Gastrocnemius medialis (tissue), 4 donors: ENCODE measurements at regions not wholly inside any gene's neighbourhood (a gene's known extent, or its start where the extent isn't known, plus 50 kb on each side); places are given as distances from the start of the nearest gene placed in this dataset.
"Not testable (repeated sequence)": the region's sequence is repeated elsewhere in the genome, so short reads cannot be mapped to it uniquely, and the experiment has no call there.

ENCODE experiments used
- ATAC-seq, 2 donors: fragments of 150-250 bp; one replicate each; pipeline ENCODE4 v1.9.1; 2016
- DNase-seq, 2 donors: peaks; one replicate each; pipeline ENCODE4 v3.0.0-alpha.2; 2019
- H3K27ac ChIP-seq, 4 donors: fragments of 200-600 bp; sonication (generic); 1 replicate in 1 of 4; 2 replicates in 3 of 4; pipeline ENCODE4 v1.5.1; 2016 to 2018; ENCODE audit warnings: mild to moderate bottlenecking in 2 of 4, moderate library complexity in 1 of 4
- H3K27me3 ChIP-seq, 3 donors: fragments of 200-600 bp; sonication (generic) in 2 of 3; 1 replicate in 1 of 3; 2 replicates in 2 of 3; pipeline versions ENCODE4 v1.5.1 to v1.6.0; 2016 to 2019; ENCODE audit warnings: mild to moderate bottlenecking in 1 of 3, moderate library complexity in 1 of 3
- H3K36me3 ChIP-seq, 2 donors: fragments of 200-600 bp; sonication (generic) in 1 of 2; one replicate each; pipeline ENCODE4 v1.5.1; 2017 to 2018
- H3K4me1 ChIP-seq, 2 donors: fragments of 200-600 bp; sonication (generic) in 1 of 2; one replicate each; pipeline ENCODE4 v1.5.1; 2016 to 2017; ENCODE audit warnings: mild to moderate bottlenecking in 2 of 2
- H3K4me3 ChIP-seq, 4 donors: fragments of 200-600 bp; sonication (generic) in 3 of 4; 1 replicate in 1 of 4; 2 replicates in 3 of 4; pipeline ENCODE4 v1.5.1; 2016 to 2019; ENCODE audit warnings: mild to moderate bottlenecking in 2 of 4
- H3K9me3 ChIP-seq, 3 donors: fragments of 200-600 bp; sonication (generic) in 2 of 3; 1 replicate in 1 of 3; 2 replicates in 2 of 3; pipeline ENCODE4 v1.5.1; 2016 to 2019
- CTCF ChIP-seq, 5 experiments: fragments of 450-650 bp in 3 of 5; fragments of 200-600 bp in 2 of 5; sonication (generic) in 2 of 5; IDR thresholded peaks in 4 of 5; conservative IDR thresholded peaks in 1 of 5; 1 replicate in 4 of 5; 2 replicates in 1 of 5; pipeline ENCODE4 v1.5.1; 2016 to 2019; ENCODE audit warnings: antibody characterized with exemption in 5 of 5, mild to moderate bottlenecking in 3 of 5, moderate library complexity in 3 of 5
- POLR2A ChIP-seq, 2 donors: fragments of 450-650 bp; IDR thresholded peaks; one replicate each; pipeline ENCODE4 v1.6.1; 2017; ENCODE audit warnings: antibody characterized with exemption in 2 of 2, mild to moderate bottlenecking in 2 of 2, moderate library complexity in 2 of 2
- in situ Hi-C, 4 donors: fragments of 200-750 bp; cut with MboI; loops; one replicate each; pipeline versions ENCODE4 v1.15.0 to v1.8.0; 2017; ENCODE audit warnings: low sequenced_read_pairs in 4 of 4
- intact Hi-C: fragments of 100-400 bp; cut with DNase I; formaldehyde crosslinking; loops from one replicate; pipeline ENCODE4 v1.15.1; 2023; ENCODE audit warnings: low total_unique reads

DNA sequence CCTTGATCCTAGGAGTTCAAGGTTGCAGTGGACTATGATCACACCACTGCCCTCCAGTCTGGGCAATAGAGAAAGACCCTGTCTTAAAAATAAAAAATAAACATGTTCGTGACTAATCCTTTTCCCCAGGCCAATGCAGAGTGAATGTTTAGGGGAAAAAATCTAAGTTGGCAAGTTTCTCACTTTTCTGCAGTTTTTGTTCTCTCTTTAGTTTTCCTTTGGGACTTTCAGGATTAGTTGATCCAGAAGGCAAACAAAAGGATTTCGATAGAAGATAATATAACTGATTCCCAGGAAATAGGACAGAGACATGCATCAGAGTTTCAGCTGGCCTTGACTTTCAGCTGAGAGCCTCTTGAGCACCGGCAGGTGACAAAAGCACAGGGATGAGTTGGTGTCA lies 53.3 kb downstream of the SOD2 start:
- no peaks in the 10 kb centered on the region for H3K9me3 ChIP-seq
- H3K27me3 ChIP-seq: no peaks in the 10 kb centered on the region
- DNase-seq: no peak
- no peak for TF ChIP-seq POLR2A (IDR thresholded peaks at IDR 0.05)
- TF ChIP-seq CTCF (IDR thresholded peaks at IDR 0.05 in 4 of 5, conservative IDR thresholded peaks at IDR 0.05 in 1 of 5): no peak
- in situ Hi-C loops: no loop called here
- no peak for ATAC-seq
- intact Hi-C loops: no loop called here
- peaks cover 0 to 64% of the 10 kb centered on the region in 2 donors for H3K36me3 ChIP-seq
- no peak overlapping the region for H3K4me3 ChIP-seq
- peaks cover 0 to 8% of the 10 kb centered on the region in 2 donors for H3K4me1 ChIP-seq
- no peak overlapping the region for H3K27ac ChIP-seq

DNA sequence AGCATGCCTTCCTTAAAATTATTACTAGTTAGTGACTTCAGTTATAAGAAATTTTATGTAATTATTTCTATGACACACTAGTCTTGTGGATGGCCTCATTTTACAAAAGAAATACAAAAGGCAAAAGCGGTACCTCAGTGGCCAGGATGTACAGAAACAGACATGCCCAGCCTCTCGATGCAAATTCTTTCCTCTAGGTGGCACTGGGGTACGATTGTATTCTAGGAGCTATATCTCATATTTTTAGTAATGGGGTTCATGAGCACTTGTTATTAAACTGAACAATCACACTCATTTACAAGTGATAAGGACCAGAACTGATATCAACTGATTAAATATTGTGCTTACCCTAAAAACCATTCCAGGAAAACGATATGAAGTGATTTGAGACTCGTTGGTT lies 59.8 kb downstream of the SOD2 start:
- H3K4me1 ChIP-seq: no peaks in the 10 kb centered on the region

GRCh38 chr6:159631886-159632285 lies 61.2 kb downstream of the SOD2 start:
- intact Hi-C loops (no loop called here), in situ Hi-C loops (no loop called here)
- DNase-seq: no peak
- Histone ChIP-seq H3K27me3 (no peaks in the 10 kb centered on the region), H3K4me3 (no peak overlapping the region), H3K27ac (no peak overlapping the region), H3K4me1 (no peaks in the 10 kb centered on the region), H3K9me3 (no peaks in the 10 kb centered on the region), H3K36me3 (peaks cover 0 to 74% of the 10 kb centered on the region in 2 donors)
- ATAC-seq: no peak
- TF ChIP-seq CTCF (IDR thresholded peaks at IDR 0.05 in 4 of 5, conservative IDR thresholded peaks at IDR 0.05 in 1 of 5): no peak
- no peak for TF ChIP-seq POLR2A (IDR thresholded peaks at IDR 0.05)

More for the DNA sequence above, 59.8 kb downstream of the SOD2 start:
- DNase-seq (no peak), ATAC-seq (no peak)
- no peaks in the 10 kb centered on the region for H3K9me3 ChIP-seq
- in situ Hi-C loops: no loop called here
- H3K27ac ChIP-seq: no peak overlapping the region
- intact Hi-C loops: no loop called here
- peaks cover 0 to 67% of the 10 kb centered on the region in 2 donors for H3K36me3 ChIP-seq
- no peak overlapping the region for H3K4me3 ChIP-seq
- no peaks in the 10 kb centered on the region for H3K27me3 ChIP-seq
- TF ChIP-seq POLR2A (IDR thresholded peaks at IDR 0.05) (no peak), CTCF (IDR thresholded peaks at IDR 0.05 in 4 of 5, conservative IDR thresholded peaks at IDR 0.05 in 1 of 5) (no peak)

GRCh38 chr6:159627939-159628338 lies 65.1 kb downstream of the SOD2 start:
- intact Hi-C loops (no loop called here), in situ Hi-C loops (no loop called here)
- peaks cover 0 to 94% of the 10 kb centered on the region in 2 donors for H3K36me3 ChIP-seq
- no peaks in the 10 kb centered on the region for H3K4me1 ChIP-seq
- H3K4me3 ChIP-seq: no peak overlapping the region
- ATAC-seq (no peak), DNase-seq (no peak)
- H3K9me3 ChIP-seq: no peaks in the 10 kb centered on the region
- TF ChIP-seq POLR2A (IDR thresholded peaks at IDR 0.05): no peak
- no peak for TF ChIP-seq CTCF (IDR thresholded peaks at IDR 0.05 in 4 of 5, conservative IDR thresholded peaks at IDR 0.05 in 1 of 5)
- H3K27me3 ChIP-seq: no peaks in the 10 kb centered on the region
- no peak overlapping the region for H3K27ac ChIP-seq

- peaks cover 0 to 87% of the 10 kb centered on the region in 2 donors for H3K36me3 ChIP-seq
- intact Hi-C loops, H3K4me3 ChIP-seq, H3K27me3 ChIP-seq, DNase-seq, H3K9me3 ChIP-seq, ATAC-seq, H3K4me1 ChIP-seq, H3K27ac ChIP-seq, in situ Hi-C loops: not testable (repeated sequence)
Observed at GRCh38 chr6:159626506-159626905, 66.5 kb downstream of the SOD2 start.
